HCT116 (cell line): ENCODE measurements at regions not wholly inside any gene's neighbourhood (a gene's known extent, or its start where the extent isn't known, plus 50 kb on each side); places are given as distances from the start of the nearest gene placed in this dataset.

ENCODE experiments used
- ATAC-seq: fragments of 200-7000 bp; cut with Tn5 transposase; 2 replicates; pipeline ENCODE4 v1.9.1; 2020; ENCODE audit warnings: mild to moderate bottlenecking, moderate library complexity
- BruUV-seq: library from RNA; stranded (reverse); fragments of 400-500 nt; replicated peaks from 2 replicates; lab custom pipeline; 2021; lab: Mats Ljungman, UMichigan
- CTCF ChIA-PET: fragments of 300-600 bp; sonication (Branson Sonifier 250); formaldehyde crosslinking; loops from one replicate; lab custom pipeline; 2021; ENCODE audit warnings: antibody characterized with exemption; lab: Charles Lee
- POLR2A ChIA-PET: fragments of 300-600, 350-600 bp; sonication (Branson Sonifier 250); formaldehyde crosslinking; loops from one replicate; lab custom pipeline; 2021; ENCODE audit warnings: antibody characterized with exemption; lab: Charles Lee
- RAD21 ChIA-PET, 2 experiments: fragments of 300-600 bp; sonication (Branson Sonifier 250); formaldehyde crosslinking; loops; one replicate each; lab custom pipeline; 2023; ENCODE audit warnings: low total read pairs in 2 of 2; ENCODE audit not compliant: uncharacterized antibody in 2 of 2, unreplicated experiment in 2 of 2, low non-redundant PET in 1 of 2; lab: Charles Lee
- DNase-seq: peaks from one replicate; pipeline ENCODE4 v3.0.0-alpha.2; 2010; ENCODE audit warnings: low read depth, low spot score
- H2AFZ ChIP-seq: fragments of 200-600 bp; shearing (Covaris generic), sonication (generic); 2 replicates; pipeline ENCODE4 v1.6.1; 2017; ENCODE audit warnings: low read depth, mixed run types, mixed read lengths, antibody characterized with exemption, low read length; ENCODE audit not compliant: poor library complexity, severe bottlenecking
- H3K27ac ChIP-seq: 2 replicates; pipeline ENCODE4 v1.5.1; 2012; ENCODE audit warnings: low read depth, low read length
- H3K27me3 ChIP-seq: fragments of 200-600 bp; sonication (generic); 2 replicates; pipeline ENCODE4 v1.6.1; 2016; ENCODE audit warnings: mixed run types, low read length, mixed read lengths; ENCODE audit not compliant: insufficient read depth
- H3K36me3 ChIP-seq, 2 experiments: fragments of 200-500 bp in 1 of 2; fragments of 200-600 bp in 1 of 2; sonication (Bioruptor generic) in 1 of 2; sonication (generic) in 1 of 2; 2 replicates each; pipeline versions ENCODE4 v1.5.1 to v1.6.1; 2014 to 2016; ENCODE audit warnings: low read length in 2 of 2, inconsistent platforms in 1 of 2, mixed read lengths in 1 of 2, mixed run types in 1 of 2; ENCODE audit not compliant: insufficient read depth in 2 of 2, control insufficient read depth in 1 of 2
- H3K4me1 ChIP-seq, 2 experiments: fragments of 200-600 bp in 1 of 2; sonication (generic) in 1 of 2; 2 replicates each; pipeline versions ENCODE4 v1.5.1 to v1.6.1; 2012 to 2017; ENCODE audit warnings: low read length in 2 of 2, inconsistent platforms in 1 of 2, mild to moderate bottlenecking in 1 of 2, mixed read lengths in 1 of 2, mixed run types in 1 of 2, moderate library complexity in 1 of 2; ENCODE audit not compliant: insufficient read depth in 2 of 2, control insufficient read depth in 1 of 2
- H3K4me2 ChIP-seq: fragments of 200-600 bp; sonication (generic); 2 replicates; pipeline ENCODE4 v1.6.1; 2017; ENCODE audit warnings: mixed run types, low read length, mixed read lengths
- H3K4me3 ChIP-seq, 2 experiments: fragments of 200-600 bp in 1 of 2; sonication (generic) in 1 of 2; replicated peaks in 1 of 2; 2 replicates each; pipeline ENCODE4 v1.5.1; 2011 to 2016; ENCODE audit warnings: low read length in 2 of 2, control low read depth in 1 of 2, low read depth in 1 of 2, mild to moderate bottlenecking in 1 of 2, mixed read lengths in 1 of 2, mixed run types in 1 of 2
- H3K79me2 ChIP-seq: fragments of 200-600 bp; sonication (generic); 2 replicates; pipeline ENCODE4 v1.6.1; 2017; ENCODE audit warnings: mild to moderate bottlenecking, mixed run types, low read length, moderate library complexity, mixed read lengths; ENCODE audit not compliant: insufficient read depth
- H3K9ac ChIP-seq: fragments of 200-600 bp; sonication (generic); 2 replicates; pipeline ENCODE4 v1.6.1; 2016; ENCODE audit warnings: low read length, mixed read lengths
- H3K9me2 ChIP-seq: fragments of 200-600 bp; sonication (generic), shearing (Covaris generic); 2 replicates; pipeline ENCODE4 v1.6.1; 2017; ENCODE audit warnings: mixed run types, mild to moderate bottlenecking, moderate library complexity; ENCODE audit not compliant: insufficient read depth
- H3K9me3 ChIP-seq, 2 experiments: fragments of 200-500 bp in 1 of 2; fragments of 200-600 bp in 1 of 2; sonication (Bioruptor generic) in 1 of 2; sonication (generic) in 1 of 2; 2 replicates each; pipeline ENCODE4 v1.6.1; 2014 to 2017; ENCODE audit warnings: low read length in 2 of 2, mixed read lengths in 2 of 2, inconsistent platforms in 1 of 2, low read depth in 1 of 2, mild to moderate bottlenecking in 1 of 2, mixed run types in 1 of 2, moderate library complexity in 1 of 2; ENCODE audit not compliant: control insufficient read depth in 1 of 2, insufficient read depth in 1 of 2
- H4K20me1 ChIP-seq: fragments of 200-600 bp; sonication (generic), shearing (Covaris generic); 2 replicates; pipeline ENCODE4 v1.6.1; 2017; ENCODE audit warnings: mixed run types, mild to moderate bottlenecking, moderate library complexity; ENCODE audit not compliant: insufficient read depth
- ATF3 ChIP-seq: IDR thresholded peaks from 2 replicates; pipeline ENCODE4 v1.6.1; 2012
- CBX3 ChIP-seq: IDR thresholded peaks from 2 replicates; pipeline ENCODE4 v1.6.1; 2012; ENCODE audit warnings: low read depth
- CEBPB ChIP-seq: IDR thresholded peaks from 2 replicates; pipeline ENCODE4 v1.6.1; 2012; ENCODE audit warnings: low read depth
- CTCF ChIP-seq, 3 experiments: fragments of 200-600 bp in 1 of 3; sonication (generic) in 1 of 3; IDR thresholded peaks in 2 of 3; conservative IDR thresholded peaks in 1 of 3; 2 replicates each; pipeline ENCODE4 v1.5.1; 2012 to 2017; ENCODE audit warnings: low read depth in 2 of 3, low read length in 2 of 3, antibody characterized with exemption in 1 of 3, borderline replicate concordance in 1 of 3, control low read depth in 1 of 3, mild to moderate bottlenecking in 1 of 3, mixed read lengths in 1 of 3, mixed run types in 1 of 3, moderate library complexity in 1 of 3; ENCODE audit not compliant: insufficient read depth in 1 of 3
- EZH2phosphoT487 ChIP-seq: fragments of 200-600 bp; IDR thresholded peaks from 2 replicates; pipeline ENCODE4 v1.6.1; 2018; ENCODE audit warnings: antibody characterized with exemption, borderline replicate concordance
- FOSL1 ChIP-seq: IDR thresholded peaks from 2 replicates; pipeline ENCODE4 v1.6.1; 2012; ENCODE audit warnings: low read depth
- JUND ChIP-seq: IDR thresholded peaks from 2 replicates; pipeline ENCODE4 v1.6.1; 2012
- MAX ChIP-seq: IDR thresholded peaks from 2 replicates; pipeline ENCODE4 v1.6.1; 2012
- POLR2A ChIP-seq: IDR thresholded peaks from 2 replicates; pipeline ENCODE4 v1.7.0; 2011; ENCODE audit warnings: borderline replicate concordance; ENCODE audit not compliant: insufficient read depth, insufficient read length; ENCODE audit errors: extremely low read depth
- RAD21 ChIP-seq: IDR thresholded peaks from 2 replicates; pipeline ENCODE4 v1.6.1; 2012; ENCODE audit warnings: low read depth, mild to moderate bottlenecking
- REST ChIP-seq: IDR thresholded peaks from 2 replicates; pipeline ENCODE4 v1.6.1; 2012; ENCODE audit warnings: low read depth
- SP1 ChIP-seq: IDR thresholded peaks from 2 replicates; pipeline ENCODE4 v1.6.1; 2012; ENCODE audit warnings: low read depth
- SRF ChIP-seq: IDR thresholded peaks from 2 replicates; pipeline ENCODE4 v1.6.1; 2012; ENCODE audit warnings: low read depth
- TCF7L2 ChIP-seq: IDR thresholded peaks from 2 replicates; pipeline ENCODE4 v1.7.0; 2011; ENCODE audit warnings: borderline replicate concordance, inconsistent platforms; ENCODE audit not compliant: insufficient read depth, insufficient read length; ENCODE audit errors: extremely low read depth
- ZBTB33 ChIP-seq: IDR thresholded peaks from 2 replicates; pipeline ENCODE4 v1.6.1; 2011; ENCODE audit warnings: mild to moderate bottlenecking, low read length, moderate library complexity; ENCODE audit not compliant: insufficient replicate concordance; ENCODE audit errors: extremely low read depth
- intact Hi-C: fragments of 100-400 bp; cut with micrococcal nuclease; formaldehyde crosslinking; loops from 2 replicates; pipeline ENCODE4 v1.10.0; 2022

- Histone ChIP-seq H3K9me2 (no peaks in the 10 kb centered on the region), H3K27me3 (no peaks in the 10 kb centered on the region), H3K4me1 (peaks cover 9 to 30% of the 10 kb centered on the region in 2 experiments), H4K20me1 (no peaks in the 10 kb centered on the region), H3K27ac (no peak overlapping the region), H3K36me3 (no peaks in the 10 kb centered on the region), H3K9ac (no peak overlapping the region), H3K4me3 (no peak overlapping the region), H3K79me2 (no peaks in the 10 kb centered on the region), H3K9me3 (no peaks in the 10 kb centered on the region), H2AFZ (no peak overlapping the region), H3K4me2 (no peak overlapping the region)
- intact Hi-C loops, result no loop called here
- DNase-seq (no peak), ATAC-seq (no peak)
- BruUV-seq, result no TSS peak
- TF ChIP-seq REST (no peak), ZBTB33 (no peak), CEBPB (no peak), EZH2phosphoT487 (no peak), TCF7L2 (no peak), POLR2A (no peak), ATF3 (no peak), JUND (no peak), SRF (no peak), CBX3 (no peak), CTCF (IDR thresholded peaks at IDR 0.05 in 2 of 3, conservative IDR thresholded peaks at IDR 0.05 in 1 of 3; ENCODE audit: borderline replicate concordance in 1 of 3, insufficient read depth in 1 of 3, low read depth in 2 of 3, low read length in 2 of 3) (no peak), RAD21 (no peak), MAX (no peak), FOSL1 (no peak), SP1 (no peak)
- CTCF ChIA-PET, result no interaction called here
- POLR2A ChIA-PET, result no interaction called here
- RAD21 ChIA-PET, result no interaction called here
Observed at GRCh38 chr12:5375547-5376295, 56.2 kb upstream of the NTF3 start.
